ENCODE measurements at regions not wholly inside any gene's neighbourhood (a gene's known extent, or its start where the extent isn't known, plus 50 kb on each side); places are given as distances from the start of the nearest gene placed in this dataset.

- Histone ChIP-seq H3K36me3 (ENCODE audit: control insufficient read depth in 1 of 2, insufficient read depth in 2 of 2, low read length in 2 of 2) (no peaks in the 10 kb centered on the region), H3K27ac (ENCODE audit: low read depth, low read length) (no peak overlapping the region), H3K9me3 (ENCODE audit: control insufficient read depth in 1 of 2, low read length in 2 of 2) (peaks cover 0 to 5% of the 10 kb centered on the region in 2 donors), H3K27me3 (ENCODE audit: control insufficient read depth in 1 of 2, insufficient read depth in 2 of 2, low read length in 2 of 2) (no peaks in the 10 kb centered on the region), H3K4me3 (ENCODE audit: low read depth in 1 of 2, low read length in 2 of 2) (no peak overlapping the region), H3K4me1 (ENCODE audit: control insufficient read depth in 1 of 2, insufficient read depth in 2 of 2, low read length in 2 of 2) (peaks cover 0 to 6% of the 10 kb centered on the region in 2 donors), H3K9ac (ENCODE audit: low read depth in 1 of 2, low read length in 2 of 2) (no peak overlapping the region)
These were observed 58.6 kb upstream of the IRF2BP2 start for GRCh38 chr1:234668577-234668955.

DNA sequence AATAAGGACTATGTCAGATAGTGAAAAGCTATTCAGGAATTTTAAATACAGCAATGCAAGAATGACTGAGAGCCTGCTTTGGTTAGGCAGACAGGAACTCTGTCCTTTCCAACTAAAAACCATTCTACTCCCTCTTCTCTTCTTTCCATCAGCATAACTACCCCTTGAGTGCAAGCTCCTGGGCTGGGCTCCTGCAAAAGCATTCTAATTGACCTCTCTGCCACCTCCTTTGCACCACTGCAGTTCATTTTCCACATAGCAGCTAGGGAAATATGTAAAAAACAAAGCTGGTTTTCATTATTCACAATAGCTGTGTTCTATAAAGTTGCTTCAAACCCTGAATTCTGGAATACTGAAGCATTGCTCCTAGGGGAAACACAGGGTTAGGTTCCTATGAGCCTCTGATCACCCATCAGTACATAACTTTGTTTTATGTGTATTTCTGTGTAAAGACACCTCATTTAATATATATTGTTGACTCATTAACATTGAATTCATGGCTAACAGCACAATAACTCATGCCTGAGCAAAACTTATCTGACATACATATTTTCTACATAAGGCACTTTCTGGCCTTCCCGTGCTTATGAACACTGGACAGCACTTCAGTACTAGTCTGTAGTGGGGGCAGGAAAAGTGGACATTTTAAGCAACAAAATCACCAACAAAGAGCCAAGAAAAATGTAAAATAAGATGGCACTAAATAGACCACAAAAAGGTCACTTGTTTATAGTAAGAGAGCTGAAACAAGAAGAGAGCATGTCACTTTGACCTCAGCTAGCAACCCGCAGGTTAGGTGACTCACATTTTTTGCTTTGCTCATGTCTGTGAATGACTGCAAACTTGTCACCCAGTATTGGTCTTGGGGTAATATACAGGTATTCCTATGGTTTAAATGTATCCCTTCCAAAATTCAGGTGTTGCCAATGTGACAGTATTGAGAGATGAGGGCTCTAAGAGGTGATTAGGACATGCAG lies 57.9 kb upstream of the IRF2BP2 start:
- no peak overlapping the region for H3K27ac ChIP-seq (ENCODE audit: low read depth, low read length)
- H3K9ac ChIP-seq (ENCODE audit: low read depth in 1 of 2, low read length in 2 of 2) = no peak overlapping the region
- no peaks in the 10 kb centered on the region for H3K36me3 ChIP-seq (ENCODE audit: control insufficient read depth in 1 of 2, insufficient read depth in 2 of 2, low read length in 2 of 2)

DNA sequence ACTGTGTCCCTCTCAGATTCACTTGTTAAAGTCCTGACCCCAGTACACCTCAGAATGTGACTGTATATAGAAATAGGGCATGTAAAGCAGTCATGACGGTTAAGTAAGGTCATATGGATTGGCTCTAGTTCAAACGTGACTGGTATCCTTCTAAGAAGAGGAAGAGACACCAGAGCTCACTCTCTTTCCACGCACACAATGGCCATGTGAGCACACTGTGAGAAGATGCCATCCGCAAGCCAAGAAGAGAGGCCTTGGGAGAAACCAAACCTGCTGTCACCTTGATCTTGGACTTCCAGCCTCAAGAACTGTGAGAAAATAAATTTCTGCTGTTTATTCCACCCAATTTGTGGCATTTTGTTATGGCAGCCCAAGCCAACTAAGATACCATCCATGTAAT lies 56.8 kb upstream of the IRF2BP2 start:
- Histone ChIP-seq H3K27ac (ENCODE audit: low read depth, low read length) (no peak overlapping the region), H3K4me1 (ENCODE audit: control insufficient read depth in 1 of 2, insufficient read depth in 2 of 2, low read length in 2 of 2) (peaks cover 3 to 9% of the 10 kb centered on the region in 2 donors)

More for the DNA sequence above, 57.9 kb upstream of the IRF2BP2 start:
- Histone ChIP-seq H3K9me3 (ENCODE audit: control insufficient read depth in 1 of 2, low read length in 2 of 2) (peaks cover 0 to 5% of the 10 kb centered on the region in 2 donors), H3K4me1 (ENCODE audit: control insufficient read depth in 1 of 2, insufficient read depth in 2 of 2, low read length in 2 of 2) (peaks cover 0 to 6% of the 10 kb centered on the region in 2 donors), H3K27me3 (ENCODE audit: control insufficient read depth in 1 of 2, insufficient read depth in 2 of 2, low read length in 2 of 2) (no peaks in the 10 kb centered on the region), H3K4me3 (ENCODE audit: low read depth in 1 of 2, low read length in 2 of 2) (no peak overlapping the region)

GRCh38 chr1:234665975-234666605 lies 56.1 kb upstream of the IRF2BP2 start:
- H3K27me3 ChIP-seq (ENCODE audit: control insufficient read depth in 1 of 2, insufficient read depth in 2 of 2, low read length in 2 of 2) = no peaks in the 10 kb centered on the region
- H3K9me3 ChIP-seq (ENCODE audit: control insufficient read depth in 1 of 2, low read length in 2 of 2) = peaks cover 0 to 5% of the 10 kb centered on the region in 2 donors
- H3K4me1 ChIP-seq (ENCODE audit: control insufficient read depth in 1 of 2, insufficient read depth in 2 of 2, low read length in 2 of 2) = peaks cover 6 to 8% of the 10 kb centered on the region in 2 donors
- H3K4me3 ChIP-seq (ENCODE audit: low read depth in 1 of 2, low read length in 2 of 2) = no peak overlapping the region
- no peaks in the 10 kb centered on the region for H3K36me3 ChIP-seq (ENCODE audit: control insufficient read depth in 1 of 2, insufficient read depth in 2 of 2, low read length in 2 of 2)
- H3K9ac ChIP-seq (ENCODE audit: low read depth in 1 of 2, low read length in 2 of 2) = no peak overlapping the region
- no peak overlapping the region for H3K27ac ChIP-seq (ENCODE audit: low read depth, low read length)

More for the DNA sequence above, 56.8 kb upstream of the IRF2BP2 start:
- H3K27me3 ChIP-seq (ENCODE audit: control insufficient read depth in 1 of 2, insufficient read depth in 2 of 2, low read length in 2 of 2) = no peaks in the 10 kb centered on the region
- H3K9me3 ChIP-seq (ENCODE audit: control insufficient read depth in 1 of 2, low read length in 2 of 2) = peaks cover 0 to 5% of the 10 kb centered on the region in 2 donors
- no peak overlapping the region for H3K4me3 ChIP-seq (ENCODE audit: low read depth in 1 of 2, low read length in 2 of 2)
- no peaks in the 10 kb centered on the region for H3K36me3 ChIP-seq (ENCODE audit: control insufficient read depth in 1 of 2, insufficient read depth in 2 of 2, low read length in 2 of 2)
- H3K9ac ChIP-seq (ENCODE audit: low read depth in 1 of 2, low read length in 2 of 2) = no peak overlapping the region

- peaks cover 17 to 18% of the 10 kb centered on the region in 2 donors for H3K4me1 ChIP-seq (ENCODE audit: control insufficient read depth in 1 of 2, insufficient read depth in 2 of 2, low read length in 2 of 2)
- H3K4me3 ChIP-seq (ENCODE audit: low read depth in 1 of 2, low read length in 2 of 2) = no peak overlapping the region
- no peaks in the 10 kb centered on the region for H3K27me3 ChIP-seq (ENCODE audit: control insufficient read depth in 1 of 2, insufficient read depth in 2 of 2, low read length in 2 of 2)
- no peak overlapping the region for H3K9ac ChIP-seq (ENCODE audit: low read depth in 1 of 2, low read length in 2 of 2)
- H3K36me3 ChIP-seq (ENCODE audit: control insufficient read depth in 1 of 2, insufficient read depth in 2 of 2, low read length in 2 of 2) = no peaks in the 10 kb centered on the region
- H3K27ac ChIP-seq (ENCODE audit: low read depth, low read length) = no peak overlapping the region
- H3K9me3 ChIP-seq (ENCODE audit: control insufficient read depth in 1 of 2, low read length in 2 of 2) = peaks cover 0 to 5% of the 10 kb centered on the region in 2 donors
These were observed 52.2 kb upstream of the IRF2BP2 start for GRCh38 chr1:234662148-234662547.

GRCh38 chr1:234661317-234661928 lies 51.4 kb upstream of the IRF2BP2 start:
- no peak overlapping the region for H3K27ac ChIP-seq (ENCODE audit: low read depth, low read length)
- H3K36me3 ChIP-seq (ENCODE audit: control insufficient read depth in 1 of 2, insufficient read depth in 2 of 2, low read length in 2 of 2) = no peaks in the 10 kb centered on the region
- H3K4me1 ChIP-seq (ENCODE audit: control insufficient read depth in 1 of 2, insufficient read depth in 2 of 2, low read length in 2 of 2) = peaks cover 23 to 24% of the 10 kb centered on the region in 2 donors
- H3K27me3 ChIP-seq (ENCODE audit: control insufficient read depth in 1 of 2, insufficient read depth in 2 of 2, low read length in 2 of 2) = no peaks in the 10 kb centered on the region
- no peak overlapping the region for H3K4me3 ChIP-seq (ENCODE audit: low read depth in 1 of 2, low read length in 2 of 2)
- H3K9ac ChIP-seq (ENCODE audit: low read depth in 1 of 2, low read length in 2 of 2) = no peak overlapping the region
- H3K9me3 ChIP-seq (ENCODE audit: control insufficient read depth in 1 of 2, low read length in 2 of 2) = no peaks in the 10 kb centered on the region

DNA sequence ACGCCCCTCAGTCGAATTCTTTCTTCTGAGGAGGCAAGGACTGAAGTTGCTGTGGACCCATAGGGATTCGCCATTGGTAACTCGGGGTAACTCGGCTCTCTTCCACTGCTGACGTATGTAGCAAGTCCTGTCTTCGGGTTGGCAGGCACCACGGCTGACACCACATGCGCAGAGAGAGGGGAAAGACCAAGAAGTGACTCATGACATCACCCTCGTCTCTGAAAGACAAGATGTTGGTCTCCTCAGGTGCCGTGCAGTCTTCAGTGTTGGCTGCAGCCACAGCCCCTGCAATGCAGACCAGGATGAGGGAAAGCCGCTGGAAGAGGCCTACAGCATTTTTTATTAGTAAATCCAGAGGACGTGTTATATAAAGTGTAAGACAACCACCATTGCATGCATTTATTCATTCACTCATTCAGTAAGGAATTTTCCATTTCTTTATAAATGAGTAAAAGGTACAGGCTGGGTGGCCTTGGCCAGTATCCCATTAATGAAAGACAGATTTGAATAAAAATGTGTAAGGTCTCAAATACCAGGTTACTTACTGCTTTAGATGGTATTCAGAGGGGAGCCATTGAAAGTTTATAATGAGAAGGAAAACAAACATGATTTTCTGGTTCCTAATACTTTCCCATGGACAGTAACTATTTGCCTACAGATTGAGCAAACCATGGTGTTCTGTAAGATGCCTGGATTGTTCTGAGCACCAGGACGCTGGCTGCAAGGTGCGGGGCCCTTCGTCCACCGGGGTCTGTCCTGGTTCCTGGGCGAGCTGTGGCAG lies 50.7 kb upstream of the IRF2BP2 start:
- Histone ChIP-seq H3K27me3 (ENCODE audit: control insufficient read depth in 1 of 2, insufficient read depth in 2 of 2, low read length in 2 of 2) (no peaks in the 10 kb centered on the region), H3K9me3 (ENCODE audit: control insufficient read depth in 1 of 2, low read length in 2 of 2) (no peaks in the 10 kb centered on the region), H3K9ac (ENCODE audit: low read depth in 1 of 2, low read length in 2 of 2) (no peak overlapping the region), H3K4me3 (ENCODE audit: low read depth in 1 of 2, low read length in 2 of 2) (no peak overlapping the region), H3K27ac (ENCODE audit: low read depth, low read length) (no peak overlapping the region), H3K36me3 (ENCODE audit: control insufficient read depth in 1 of 2, insufficient read depth in 2 of 2, low read length in 2 of 2) (no peaks in the 10 kb centered on the region), H3K4me1 (ENCODE audit: control insufficient read depth in 1 of 2, insufficient read depth in 2 of 2, low read length in 2 of 2) (peaks cover 23 to 24% of the 10 kb centered on the region in 2 donors)

Measured in duodenal mucosa (tissue), 2 donors.